DMS 273 (cell line): ENCODE measurements at regions not wholly inside any gene's neighbourhood (a gene's known extent, or its start where the extent isn't known, plus 50 kb on each side); places are given as distances from the start of the nearest gene placed in this dataset.
"Not testable (repeated sequence)": the region's sequence is repeated elsewhere in the genome, so short reads cannot be mapped to it uniquely, and the experiment has no call there.

Source experiments
- DNase-seq: peaks from one replicate; lab custom pipeline; 2025; ENCODE audit not compliant: unreplicated experiment; lab: John Stamatoyannopoulos, UW

DNA sequence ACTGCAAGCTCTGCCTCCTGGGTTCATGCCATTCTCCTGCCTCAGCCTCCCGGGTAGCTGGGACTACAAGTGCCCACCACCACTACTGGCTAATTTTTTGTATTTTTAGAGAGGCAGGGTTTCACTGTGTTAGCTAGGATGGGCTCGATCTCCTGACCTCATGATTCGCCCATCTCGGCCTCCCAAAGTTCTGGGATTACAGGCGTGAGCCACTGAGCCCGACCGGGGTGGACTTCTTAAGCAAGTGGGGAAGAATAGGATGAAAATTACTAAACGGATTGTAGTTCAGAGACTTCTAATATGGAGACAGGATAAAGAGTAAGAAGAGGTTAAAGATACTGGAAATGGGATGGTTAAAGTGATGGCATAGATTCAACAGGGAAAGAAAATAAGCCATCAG is 132.3 kb upstream of the IRX2 start:
- DNase-seq: no peak

DNA sequence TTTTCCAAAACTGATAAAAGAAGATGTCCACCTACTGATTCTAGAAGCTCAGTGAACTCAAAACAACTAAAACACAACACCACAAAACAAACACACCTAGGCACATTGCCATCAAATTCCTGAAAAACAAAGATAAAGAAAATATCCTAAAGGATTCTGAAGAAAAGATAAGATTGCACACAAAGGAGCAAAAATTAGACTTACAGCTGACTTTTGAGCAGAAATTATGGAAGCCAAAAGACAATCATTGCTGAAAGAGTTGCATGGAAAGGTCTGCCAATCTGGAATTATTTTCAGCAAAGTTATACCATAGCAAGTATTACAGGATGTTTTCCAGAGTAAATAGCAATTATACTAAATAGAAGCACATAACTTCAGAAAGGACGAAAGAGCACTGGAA is 128.2 kb upstream of the IRX2 start:
- no peak for DNase-seq

DNA sequence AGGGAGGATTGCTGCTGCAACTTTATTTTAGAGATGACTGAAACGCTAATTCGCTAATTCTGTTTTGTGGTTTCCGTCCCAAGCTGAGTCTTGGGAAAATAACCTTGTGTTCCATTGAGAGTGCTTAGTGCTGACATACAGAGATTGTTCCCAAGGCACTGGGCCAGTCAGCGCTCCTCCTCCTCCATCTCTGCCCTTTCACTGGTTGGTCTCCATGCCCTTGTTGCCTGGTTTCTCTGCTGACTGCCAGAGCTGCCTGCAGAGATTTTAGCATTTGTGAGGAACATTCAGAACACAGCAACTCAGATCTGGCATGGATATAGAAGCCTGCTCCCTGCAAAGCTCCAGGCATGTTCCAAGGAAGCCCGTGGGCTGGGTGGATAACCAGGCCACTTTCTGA is 126.0 kb upstream of the IRX2 start:
- DNase-seq: no peak

DNA sequence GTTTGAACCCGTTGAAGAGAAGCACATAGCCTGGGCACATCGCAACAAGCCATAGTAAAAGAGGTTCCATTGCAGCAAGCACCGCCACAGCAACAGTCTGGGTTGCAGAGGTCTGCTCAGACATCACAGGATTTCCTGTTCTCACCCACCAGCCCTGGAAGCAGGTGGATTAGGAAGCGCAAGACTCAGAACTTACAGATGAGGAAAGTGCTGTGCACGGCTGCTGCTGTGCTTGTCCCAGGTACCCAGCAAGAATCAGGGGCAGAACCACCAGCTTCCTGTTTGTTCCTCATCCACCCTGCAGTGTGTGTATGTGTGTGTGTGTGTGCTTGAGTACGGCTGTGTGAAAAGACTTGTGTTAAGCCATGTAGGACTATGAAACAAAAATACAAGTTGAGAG is 124.7 kb upstream of the IRX2 start:
- no peak for DNase-seq

DNA sequence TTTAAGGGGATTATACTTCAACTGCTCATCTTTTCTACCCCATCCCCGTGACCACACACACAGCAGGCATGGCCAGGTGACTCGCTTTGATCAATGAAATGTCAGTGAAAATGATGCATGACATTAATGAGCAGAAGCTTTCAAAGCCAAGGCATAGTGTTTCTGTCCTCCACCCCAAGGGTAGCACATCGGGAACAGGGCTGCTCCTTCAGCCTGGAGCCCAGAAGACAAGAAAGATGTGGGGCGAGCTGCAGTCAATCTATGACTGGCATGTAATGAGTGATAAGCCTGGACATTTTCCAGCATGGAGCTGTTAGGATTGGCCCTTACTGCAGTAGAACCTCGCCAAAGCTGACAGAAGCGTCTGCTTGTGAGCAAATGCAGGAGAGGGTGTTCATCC is 122.6 kb upstream of the IRX2 start:
- no peak for DNase-seq

DNA sequence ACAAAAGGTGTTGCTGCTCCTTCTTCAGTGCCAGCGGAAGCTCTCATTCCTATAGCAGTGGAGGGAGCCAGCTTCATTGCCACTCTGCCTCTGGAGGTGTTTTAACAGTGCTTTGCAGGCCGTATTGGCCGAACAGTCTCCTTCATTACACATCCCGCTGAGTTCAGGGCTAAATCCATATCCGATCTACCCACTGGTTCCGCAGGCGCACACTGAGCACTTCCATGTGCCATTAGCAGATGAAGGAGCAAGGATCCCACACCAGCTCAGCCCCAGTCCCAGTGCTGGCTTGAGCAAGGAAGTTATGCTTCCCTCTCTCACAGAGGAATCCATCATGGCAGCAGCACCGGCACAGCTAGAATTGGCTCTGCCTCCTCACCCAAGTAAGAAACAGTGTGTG is 121.2 kb upstream of the IRX2 start:
- no peak for DNase-seq

DNA sequence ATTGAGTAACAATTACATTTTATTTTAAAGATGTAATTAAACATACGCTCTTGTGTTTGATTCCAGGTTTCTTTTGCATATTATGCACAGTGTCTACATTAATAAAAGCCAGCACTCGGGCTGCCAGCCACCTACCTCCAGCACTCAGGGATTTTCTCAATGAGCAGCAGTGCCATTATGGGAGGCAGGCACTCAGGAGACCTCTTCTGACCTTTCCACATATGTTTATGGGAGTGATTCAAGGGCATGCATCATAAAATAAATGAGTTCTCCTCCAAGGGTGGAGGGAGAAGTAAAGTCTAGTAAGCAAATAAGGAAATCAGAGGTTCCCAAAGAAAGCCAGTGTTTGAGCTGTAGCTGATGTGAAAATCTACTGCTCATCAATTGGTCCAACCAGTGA is 119.8 kb upstream of the IRX2 start:
- no peak for DNase-seq

DNA sequence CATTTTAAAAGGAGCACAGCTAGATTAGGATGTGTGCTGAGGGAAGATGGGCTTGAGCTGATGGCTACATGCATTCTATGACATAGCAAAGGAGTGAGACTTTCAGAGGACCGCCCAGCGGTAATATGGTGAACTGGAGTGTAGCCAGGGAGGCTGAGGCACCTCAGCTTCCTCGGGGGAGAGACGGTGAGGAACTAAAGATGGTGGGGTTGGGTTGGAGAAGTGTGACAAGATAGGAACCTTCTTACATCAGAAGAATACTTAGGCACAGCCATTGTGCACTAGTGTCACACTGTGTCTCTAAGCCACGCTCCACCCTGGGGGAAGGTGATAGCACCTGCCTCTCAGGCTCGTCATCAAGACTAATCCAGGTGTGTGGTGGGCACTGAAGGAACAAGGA is 118.0 kb upstream of the IRX2 start:
- no peak for DNase-seq

DNA sequence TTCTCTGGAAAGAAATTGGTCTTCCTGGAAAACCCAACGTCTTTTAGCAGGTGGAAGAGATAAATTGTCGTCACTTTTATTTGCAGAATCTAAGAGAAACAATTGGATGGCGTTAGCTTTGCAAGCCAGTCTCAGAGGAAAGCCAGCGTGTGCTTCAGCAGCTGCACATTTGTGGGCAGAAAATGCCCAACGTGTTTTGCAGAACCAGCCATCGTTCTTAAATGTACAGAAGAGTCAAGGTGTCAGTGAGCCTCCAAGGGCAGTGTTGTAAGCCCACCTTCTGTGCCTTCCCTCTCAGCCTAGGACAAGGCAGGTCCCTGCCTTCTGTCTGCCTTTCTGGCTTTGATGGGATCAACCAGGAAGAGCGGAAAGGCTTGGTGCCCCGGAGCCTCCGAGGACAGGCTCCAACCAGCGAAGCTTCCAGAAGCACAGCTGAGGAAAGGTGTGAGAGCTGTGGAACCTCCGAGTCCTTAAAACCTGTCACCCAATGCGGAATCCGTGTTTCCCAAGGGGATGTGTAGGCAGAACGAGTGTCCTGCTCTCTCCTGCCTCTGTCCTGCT is 116.0 kb upstream of the IRX2 start:
- no peak for DNase-seq

DNA sequence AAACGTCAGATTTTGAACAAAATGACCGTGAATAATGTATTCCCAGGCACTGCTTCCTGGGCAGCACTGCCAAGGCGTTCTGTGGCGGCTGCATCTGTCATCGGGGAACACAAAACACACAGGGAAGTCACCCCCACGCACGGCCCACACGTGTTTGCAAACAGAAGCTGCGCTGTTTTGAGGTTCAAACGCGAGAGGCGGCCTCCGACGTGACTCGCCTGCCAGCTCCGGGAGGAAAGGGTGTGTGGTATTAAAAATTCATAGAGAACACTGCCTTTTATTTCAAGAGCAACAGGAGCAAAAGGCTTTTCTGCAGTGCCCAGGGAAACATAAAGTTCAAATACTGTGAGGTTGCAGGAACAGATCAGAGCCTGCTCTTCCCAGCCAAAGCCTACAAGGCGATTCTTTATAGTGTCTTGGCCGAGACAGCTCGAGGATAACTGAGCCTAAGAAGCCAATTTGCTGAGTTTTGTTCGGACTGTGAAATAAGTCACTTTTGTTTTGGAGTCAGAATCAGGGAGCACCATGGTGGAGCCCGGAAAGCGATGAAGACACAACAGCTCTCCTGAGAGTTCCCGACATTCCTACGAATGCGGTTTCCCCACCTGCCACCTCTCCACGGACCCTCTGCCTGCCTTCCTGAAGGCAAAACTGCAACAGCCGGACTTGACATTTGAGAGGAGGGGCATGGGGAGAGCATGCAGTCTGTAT is 115.3 kb upstream of the IRX2 start:
- no peak for DNase-seq

DNA sequence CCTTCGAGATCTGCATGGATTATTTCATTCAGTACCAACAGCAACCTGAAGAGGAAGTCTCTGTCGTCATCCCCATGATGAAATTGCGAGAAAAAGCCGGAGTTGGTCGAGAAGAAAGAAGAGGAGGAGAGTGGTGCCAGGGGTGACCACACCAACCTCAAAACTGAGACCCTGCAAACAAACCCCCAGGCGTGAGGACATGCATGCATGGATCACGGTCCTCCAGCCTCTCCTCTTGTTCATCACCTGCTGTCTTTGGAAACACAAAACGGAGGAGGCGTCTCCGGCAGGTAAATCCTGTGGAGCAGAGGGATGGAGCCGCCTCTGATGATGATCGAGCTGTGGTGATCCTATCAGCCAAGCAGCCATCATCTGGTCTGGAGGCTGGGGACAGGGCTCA is 114.4 kb upstream of the IRX2 start:
- DNase-seq: no peak

DNA sequence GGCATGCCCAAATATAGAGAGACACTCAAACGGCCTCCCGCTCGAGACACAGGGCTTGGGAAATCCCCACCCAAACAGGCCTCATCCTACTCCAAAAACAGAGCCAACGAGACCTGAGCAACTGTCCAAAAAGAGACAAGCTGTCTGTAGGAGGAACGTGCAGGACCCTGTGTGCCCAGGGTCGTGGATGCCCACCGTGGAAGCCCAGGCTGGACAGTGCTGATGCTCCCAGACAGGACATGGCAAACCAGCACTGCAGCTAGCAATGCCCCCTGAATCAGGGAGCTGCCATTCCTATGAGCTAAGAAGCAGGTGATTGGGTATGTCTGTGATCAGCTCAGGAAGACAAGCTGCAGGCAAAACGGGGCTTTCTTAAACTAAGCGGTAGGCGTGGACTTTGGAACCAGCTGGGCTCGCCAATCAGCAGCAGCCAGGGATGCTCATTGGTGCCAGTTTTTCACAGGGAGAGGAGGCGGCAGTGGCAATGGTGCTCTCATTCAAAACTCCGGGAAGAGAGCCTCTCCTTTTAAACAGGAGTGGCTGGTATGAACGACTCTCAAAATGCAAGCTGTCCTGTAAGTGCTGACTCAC is 113.1 kb upstream of the IRX2 start:
- no peak for DNase-seq

DNA sequence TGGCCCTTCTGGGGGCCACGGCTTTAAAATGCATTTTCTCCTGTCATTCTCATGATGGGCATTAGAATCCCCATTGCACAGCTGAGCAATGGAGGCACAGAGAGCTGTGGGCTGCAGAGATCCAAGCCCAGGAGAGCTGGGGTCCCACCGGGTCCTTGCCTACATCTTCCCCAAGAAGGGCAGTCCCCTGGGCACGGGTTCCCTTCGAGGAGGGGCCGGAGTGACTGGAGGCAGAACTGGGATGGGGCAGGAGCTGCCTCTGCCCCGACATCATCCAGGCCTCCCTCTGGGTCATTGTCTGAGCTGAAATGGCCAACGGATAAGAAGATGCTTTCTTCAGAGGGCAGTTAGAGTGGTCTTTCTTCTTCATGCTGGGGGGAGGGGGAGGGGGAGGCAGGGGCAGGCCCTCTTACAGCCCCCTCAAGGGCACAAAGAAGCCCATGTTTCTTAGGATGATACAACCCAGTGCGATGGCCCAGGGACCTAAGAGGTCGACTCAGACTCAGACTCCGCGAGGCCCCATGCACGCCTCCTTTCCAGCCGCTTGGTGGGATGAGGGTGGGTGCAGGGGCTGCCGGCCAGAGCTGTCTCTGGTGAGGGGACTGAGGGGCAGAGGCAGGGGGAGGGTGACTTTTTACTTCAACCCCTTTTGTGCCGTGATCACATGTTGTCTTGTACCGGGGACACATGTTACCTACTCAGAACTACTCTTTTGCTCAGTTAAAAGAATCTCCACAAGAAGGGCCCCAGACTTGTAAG is 112.4 kb upstream of the IRX2 start:
- no peak for DNase-seq

DNA sequence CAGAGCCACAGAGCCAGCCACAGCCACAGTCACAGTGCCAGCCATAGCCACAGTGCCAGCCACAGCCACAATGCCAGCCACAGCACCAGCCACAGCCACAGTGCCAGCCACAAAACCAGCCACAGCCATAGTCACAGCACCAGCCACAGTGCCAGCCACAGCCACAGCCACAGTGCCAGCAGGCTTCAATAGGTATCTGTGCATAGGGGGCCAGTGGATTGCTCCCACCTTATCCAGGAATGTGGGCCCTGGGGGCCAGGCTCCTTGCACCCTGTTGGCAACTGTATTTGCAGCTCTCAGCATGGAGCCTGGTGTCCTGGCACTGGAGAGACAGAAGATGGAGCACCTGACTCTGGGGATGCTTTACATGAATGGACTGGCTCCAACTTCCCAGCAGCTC is 111.7 kb upstream of the IRX2 start:
- DNase-seq: no peak

DNA sequence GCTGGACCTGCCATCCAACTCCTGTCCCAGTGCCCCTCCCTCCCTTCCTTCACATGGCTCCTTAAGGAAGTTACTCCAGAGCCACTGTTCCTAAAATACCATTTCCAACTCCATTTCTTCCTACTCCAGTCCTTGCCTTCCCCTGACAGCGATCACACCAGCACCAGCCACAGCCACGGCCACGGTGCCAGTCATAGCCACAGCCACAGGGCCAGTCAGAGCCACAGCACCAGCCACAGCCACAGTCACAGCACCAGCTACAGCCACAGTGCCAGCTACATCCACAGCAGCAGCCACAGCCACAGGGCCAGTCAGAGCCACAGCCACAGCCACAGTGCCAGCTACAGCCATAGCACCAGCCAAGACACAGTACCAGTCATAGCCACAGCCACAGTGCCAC is 110.7 kb upstream of the IRX2 start:
- not testable (repeated sequence) for DNase-seq

DNA sequence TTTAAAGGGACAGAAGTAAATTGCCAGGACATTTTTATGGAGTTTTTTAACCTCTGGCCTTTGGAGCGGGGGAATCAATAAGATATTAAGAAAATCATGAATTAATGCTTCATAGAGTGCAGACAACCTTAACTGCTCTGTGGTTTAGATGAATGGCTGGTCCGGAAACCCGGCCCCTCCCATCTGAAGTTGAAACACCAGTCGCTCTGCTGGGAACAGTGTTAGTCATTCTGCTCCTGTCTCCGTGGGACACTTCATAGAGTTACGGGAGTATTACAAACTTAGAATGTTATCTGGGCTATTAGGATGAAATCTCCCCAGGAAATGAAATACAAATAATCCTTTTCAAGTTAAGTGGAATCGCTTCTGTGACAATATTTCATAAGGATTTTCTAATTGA is 110.1 kb upstream of the IRX2 start:
- no peak for DNase-seq

DNA sequence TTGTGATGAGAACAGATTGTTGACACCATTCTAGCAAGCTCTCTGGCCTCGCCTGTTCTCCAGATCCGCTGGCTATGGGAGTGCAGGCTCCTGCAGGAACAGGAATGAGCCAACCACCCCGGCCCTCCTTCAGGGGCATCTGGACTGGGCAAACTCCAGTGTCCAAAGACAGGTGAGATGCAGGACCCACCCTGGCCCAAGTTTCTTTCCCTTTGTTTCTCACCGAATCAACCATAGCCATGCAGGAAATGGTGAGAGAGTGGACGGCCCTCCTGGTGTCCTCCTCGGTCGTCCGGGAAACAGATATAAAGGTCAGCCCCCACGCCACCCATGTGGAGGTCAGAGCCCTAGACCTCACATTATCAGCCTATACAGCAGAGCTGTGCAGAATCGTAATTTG is 108.6 kb upstream of the IRX2 start:
- DNase-seq: no peak

DNA sequence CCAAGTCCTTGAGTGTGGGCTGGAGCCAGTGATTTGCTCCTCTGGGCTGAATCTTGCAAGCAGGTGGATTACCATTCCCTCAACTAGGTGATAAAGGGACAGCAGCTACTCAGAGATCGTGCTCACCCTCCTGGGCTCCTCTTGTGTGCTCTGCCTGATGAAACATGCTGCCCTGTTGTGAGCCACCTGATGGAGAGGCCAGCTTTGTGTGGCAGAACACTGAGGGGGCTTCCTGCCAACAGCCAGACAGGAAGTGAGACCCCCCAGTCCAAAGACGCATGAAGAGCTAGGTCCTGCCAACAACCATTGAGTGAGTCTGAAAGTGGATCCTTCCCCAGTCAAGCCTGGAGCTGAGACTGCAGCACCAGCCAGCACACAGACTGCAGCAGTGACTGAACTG is 106.4 kb upstream of the IRX2 start:
- DNase-seq: no peak

DNA sequence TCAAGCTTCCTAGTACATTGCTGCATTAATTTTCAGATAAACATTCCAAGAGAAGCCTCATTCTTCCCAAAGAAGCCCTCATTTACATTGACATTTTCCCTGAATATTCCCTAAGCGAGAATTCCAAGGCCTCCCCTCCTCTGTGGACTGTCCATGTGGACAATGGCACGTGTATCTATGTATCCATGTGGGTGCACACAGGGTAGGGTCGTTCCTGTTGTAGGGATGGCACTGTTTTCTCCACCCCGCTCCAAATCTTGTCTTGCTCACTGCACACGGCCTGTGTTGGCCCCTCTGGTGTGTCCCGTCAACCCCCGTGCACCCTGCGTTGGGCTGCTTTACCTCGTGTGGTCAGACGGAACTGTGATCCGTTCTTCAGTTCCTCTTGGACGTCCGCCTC is 104.7 kb upstream of the IRX2 start:
- DNase-seq: no peak

DNA sequence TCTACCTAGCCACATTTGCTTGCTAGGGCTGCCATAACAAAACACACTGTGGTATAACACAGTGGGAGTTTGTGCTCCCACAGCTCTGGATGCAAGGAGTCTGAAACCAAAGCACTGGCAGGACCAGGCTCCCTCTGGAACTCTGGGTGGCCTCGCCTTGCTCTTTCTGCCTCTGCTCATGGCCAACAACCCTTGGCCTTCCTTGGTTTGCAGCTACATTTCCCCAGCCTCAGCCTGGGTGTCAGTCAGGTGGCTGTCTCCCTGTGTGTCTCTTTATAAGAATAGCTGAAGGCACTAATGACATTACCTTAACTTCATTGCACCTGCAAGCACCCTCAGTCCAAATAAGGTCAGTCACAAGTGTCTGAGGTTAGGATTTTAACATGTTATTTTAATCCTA is 101.0 kb upstream of the IRX2 start:
- no peak for DNase-seq

DNA sequence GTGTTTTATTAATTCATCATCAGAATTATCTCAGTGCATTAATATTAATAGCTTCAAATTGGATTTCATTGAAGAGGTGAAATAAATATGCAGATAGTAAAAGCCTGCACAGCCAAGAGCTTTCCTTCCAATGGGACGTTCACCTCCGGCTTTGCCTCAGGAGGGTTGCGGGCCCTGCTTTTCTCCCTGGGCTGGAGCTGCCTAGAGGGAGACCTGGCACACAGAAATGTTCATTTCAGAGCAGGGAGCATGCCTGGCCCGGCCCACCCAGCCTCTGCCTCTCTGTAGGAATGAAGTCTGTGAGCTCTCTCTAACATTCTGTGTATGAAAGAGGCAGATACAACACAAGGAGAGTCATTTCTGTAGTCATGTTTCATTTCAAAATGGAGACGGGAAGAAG is 100.4 kb upstream of the IRX2 start:
- DNase-seq: no peak

DNA sequence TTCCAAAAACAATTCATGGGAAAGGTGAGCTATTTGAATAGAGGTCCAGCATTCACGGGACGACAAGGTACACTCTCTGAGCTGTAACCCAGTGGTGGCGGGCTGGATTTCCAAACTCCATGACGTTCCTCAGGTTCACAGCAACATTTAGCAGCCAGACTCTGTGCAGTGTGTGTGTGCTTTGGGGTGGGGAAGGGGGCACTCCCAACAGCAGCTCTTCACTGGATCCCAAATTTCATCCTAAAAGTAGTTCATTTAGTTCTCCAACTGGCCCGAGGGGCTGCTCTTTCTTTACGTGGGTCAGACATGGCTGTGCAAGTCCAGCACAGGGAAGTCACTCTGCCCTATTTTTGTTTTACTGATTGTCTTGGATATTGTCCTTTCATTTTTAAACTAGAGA is 98.0 kb upstream of the IRX2 start:
- no peak for DNase-seq
